HG02938 (cell line): ENCODE measurements at regions not wholly inside any gene's neighbourhood (a gene's known extent, or its start where the extent isn't known, plus 50 kb on each side); places are given as distances from the start of the nearest gene placed in this dataset.
"Not testable (repeated sequence)": the region's sequence is repeated elsewhere in the genome, so short reads cannot be mapped to it uniquely, and the experiment has no call there.

Experiments
- ATAC-seq: cut with Tn5 transposase; IDR thresholded peaks from one replicate; pipeline ENCODE4 v1.9.1; 2021; ENCODE audit warnings: mild to moderate bottlenecking, moderate library complexity; ENCODE audit not compliant: unreplicated experiment

DNA sequence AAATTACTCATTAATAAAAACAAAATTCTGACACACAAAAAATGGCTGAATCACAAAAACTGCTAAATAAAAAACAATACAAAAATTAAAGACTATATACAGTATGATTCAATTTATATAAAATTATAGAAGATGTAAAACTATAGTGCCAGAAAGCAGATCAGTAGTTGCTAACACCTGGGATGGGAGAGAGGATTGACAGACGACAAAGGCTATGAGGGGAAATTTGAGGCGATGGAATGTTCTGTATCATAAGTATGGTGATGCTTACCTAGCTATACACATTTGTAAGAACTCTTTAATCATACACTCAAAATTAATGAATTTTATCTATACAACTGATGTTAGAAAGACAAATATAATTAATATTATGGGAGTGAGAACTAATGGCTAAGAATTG, 247.9 kb upstream of the GJE1 start:
- ATAC-seq: no peak

DNA sequence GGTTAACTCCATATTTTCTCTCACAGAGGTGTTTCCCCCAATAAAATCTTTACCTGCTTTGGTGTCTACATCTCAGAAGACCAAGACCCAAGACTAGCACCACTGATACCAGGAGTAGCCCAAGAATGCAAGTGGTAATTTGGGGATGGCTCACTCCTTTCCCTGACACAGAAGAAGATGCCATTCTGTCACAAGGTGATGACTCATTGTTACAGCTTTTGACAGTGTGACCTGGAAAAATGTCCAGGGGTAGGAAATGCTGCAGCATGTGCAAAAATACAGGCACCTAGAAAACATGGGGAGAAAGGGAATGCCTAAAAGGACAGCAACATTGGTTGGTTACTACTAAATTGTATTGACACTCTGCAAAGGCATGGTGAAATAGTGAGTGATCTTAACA, 254.0 kb upstream of the GJE1 start:
- ATAC-seq: no peak

DNA sequence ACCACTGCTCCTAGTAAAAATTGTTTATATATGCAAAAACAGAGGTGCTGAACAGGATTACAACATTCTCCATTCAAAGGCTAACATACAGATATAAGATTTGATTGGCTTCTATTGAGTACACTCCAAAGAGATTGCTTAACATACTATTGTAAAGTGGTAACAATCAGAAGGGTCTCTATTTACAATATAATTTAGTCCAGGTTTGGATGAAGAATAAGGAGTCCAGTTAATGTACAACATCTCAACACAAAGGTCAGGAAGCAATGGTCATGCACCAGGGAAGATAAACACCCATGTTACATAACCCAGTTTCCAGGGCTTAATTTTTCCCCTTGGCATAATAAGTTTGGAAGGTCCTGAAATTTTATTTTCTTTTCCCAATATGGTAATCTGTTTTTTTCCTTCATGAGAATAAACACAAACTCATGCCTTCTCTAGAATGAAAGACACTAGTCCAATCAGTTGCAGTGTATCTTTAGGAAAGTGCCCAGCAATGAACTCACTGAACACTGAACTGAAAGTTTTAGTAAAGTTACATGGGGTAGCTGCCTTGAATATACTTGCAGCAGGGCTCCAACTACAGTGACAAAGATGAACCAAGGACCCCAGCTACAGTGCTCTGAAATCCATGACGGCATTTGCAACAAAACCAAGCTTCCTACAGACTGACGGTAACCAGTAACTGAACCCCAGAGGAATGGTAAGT, 255.3 kb upstream of the GJE1 start:
- no peak for ATAC-seq

GRCh38 chr6:141874930-141875602, 257.7 kb upstream of the GJE1 start:
- no peak for ATAC-seq

DNA sequence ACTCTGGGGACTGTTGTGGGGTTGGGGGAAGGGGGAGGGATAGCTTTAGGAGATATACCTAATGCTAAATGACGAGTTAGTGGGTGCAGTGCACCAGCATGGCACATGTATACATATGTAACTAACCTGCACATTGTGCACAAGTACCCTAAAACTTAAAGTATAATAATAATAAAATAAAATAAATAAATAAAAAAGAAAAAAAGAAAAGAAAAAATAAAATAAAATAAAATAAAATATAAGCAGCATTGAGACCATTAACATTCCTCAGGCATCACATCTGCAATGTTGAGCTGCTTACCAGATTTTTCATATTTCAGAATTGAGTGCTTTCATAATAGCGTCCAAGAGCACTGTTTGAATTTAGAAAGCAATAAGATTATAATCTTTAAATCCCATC, 263.2 kb upstream of the GJE1 start:
- ATAC-seq: not testable (repeated sequence)

DNA sequence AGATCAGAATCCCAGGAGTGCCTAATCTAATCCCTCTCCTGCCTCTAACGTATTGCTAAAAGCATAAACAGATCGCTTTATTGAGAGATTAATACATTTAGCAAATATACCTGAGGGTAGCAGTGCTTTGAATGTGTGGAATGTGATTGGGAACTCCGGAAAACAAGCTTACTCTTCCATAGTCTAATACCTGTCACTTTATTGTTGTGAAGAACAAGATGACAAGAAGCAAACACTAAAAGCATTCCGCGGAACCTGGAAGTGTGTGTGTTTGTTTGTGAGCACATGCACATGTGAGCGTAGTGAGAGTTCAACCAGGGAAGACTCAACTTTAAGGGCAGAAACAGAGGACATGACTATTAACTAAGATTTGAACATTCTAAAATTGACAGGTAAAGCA, 265.0 kb upstream of the GJE1 start:
- no peak for ATAC-seq

GRCh38 chr6:141866731-141867497, 265.8 kb upstream of the GJE1 start:
- ATAC-seq: no peak

- no peak for ATAC-seq
These were observed 281.7 kb upstream of the GJE1 start for GRCh38 chr6:141851063-141851462.

GRCh38 chr6:141848029-141848890, 284.5 kb upstream of the GJE1 start:
- no peak for ATAC-seq

DNA sequence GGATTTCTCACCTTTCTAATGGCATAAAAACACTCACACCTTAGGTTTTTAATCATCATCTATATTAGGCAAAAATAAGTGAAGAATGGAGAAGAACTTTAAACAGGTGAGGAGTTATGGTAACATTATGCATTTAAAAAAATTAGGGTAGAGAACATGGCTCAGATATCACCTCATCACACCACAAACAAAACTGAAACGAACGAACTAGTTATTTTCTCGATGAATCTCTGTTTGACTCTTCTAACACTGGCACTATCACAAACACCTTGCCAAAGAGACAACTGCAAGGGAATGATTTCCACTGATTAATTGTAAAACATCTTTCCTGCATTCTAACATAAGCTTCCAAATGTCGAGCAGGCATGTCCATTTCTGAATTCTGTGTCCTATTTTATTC, 286.1 kb upstream of the GJE1 start:
- ATAC-seq: no peak

- ATAC-seq: no peak
These were observed 289.4 kb upstream of the GJE1 start for GRCh38 chr6:141843178-141843834.

DNA sequence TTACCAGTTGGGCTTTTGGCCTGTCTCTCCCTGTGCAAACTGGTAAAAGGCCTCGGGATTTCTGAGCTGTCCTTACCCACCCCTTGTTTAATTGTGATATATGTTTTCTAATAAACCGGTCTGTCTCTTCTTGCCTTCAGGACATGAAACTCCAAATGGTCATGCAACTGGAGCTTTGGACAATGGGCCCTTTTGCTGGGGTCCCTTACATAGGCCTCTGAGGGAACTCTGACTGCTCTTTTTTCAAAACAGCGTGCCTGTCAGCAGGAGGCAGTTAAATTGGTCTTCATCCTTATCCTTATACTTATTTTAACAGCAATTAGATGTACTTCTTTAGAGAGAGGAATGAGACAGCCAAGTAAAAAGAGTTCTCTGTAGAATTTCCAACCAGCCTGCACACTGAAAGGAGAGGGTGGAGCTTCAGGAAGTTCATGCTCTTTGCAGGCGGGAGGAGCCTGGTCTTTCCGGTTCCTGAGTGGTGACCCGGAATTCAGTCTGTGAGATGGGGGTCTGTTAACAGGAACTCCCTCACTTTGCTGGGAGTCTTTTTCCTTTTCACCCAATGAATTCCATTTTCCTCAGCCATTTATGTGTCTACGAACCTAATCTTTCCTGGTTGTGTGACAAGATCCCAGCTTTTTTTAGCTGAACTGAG, 299.6 kb upstream of the GJE1 start:
- ATAC-seq: no peak

GRCh38 chr6:141830530-141830929, 302.2 kb upstream of the GJE1 start:
- ATAC-seq: no peak

DNA sequence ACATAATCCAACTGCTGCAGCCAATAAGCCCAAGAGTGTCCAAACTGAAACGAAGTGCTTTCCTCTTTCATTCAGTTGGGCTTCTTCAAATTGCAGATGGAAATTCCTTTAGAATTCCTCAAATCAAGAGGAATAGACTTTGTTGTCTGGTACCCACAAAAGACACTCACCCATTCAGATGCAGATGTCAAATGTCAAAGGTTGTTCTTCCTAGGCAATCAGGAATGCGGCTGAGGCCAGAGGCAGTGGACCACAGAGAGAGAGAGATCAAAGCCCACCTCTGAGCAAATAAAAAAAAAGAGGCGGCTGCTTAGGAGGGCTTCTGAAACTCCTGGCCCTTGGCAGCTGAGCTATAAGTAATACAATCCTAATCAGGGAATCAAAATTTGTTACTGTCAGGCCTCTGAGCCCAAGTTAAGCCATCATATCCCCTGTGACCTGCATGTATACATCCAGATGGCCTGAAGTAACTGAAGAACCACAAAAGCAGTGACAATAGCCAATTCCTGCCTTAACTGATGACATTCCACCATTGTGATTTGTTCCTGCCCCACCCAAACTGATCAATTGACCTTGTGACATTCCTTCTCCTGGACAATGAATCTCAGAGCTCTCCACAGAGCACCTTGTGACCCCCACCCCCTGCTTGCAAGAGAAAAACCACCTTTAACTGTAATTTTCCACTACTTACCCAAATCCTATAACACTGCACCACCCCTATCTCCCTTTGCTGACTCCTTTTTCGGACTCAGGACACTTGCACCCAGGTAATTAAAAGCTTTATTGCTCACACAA, 303.0 kb upstream of the GJE1 start:
- no peak for ATAC-seq

GRCh38 chr6:141824350-141824749, 308.4 kb upstream of the GJE1 start:
- ATAC-seq: no peak

DNA sequence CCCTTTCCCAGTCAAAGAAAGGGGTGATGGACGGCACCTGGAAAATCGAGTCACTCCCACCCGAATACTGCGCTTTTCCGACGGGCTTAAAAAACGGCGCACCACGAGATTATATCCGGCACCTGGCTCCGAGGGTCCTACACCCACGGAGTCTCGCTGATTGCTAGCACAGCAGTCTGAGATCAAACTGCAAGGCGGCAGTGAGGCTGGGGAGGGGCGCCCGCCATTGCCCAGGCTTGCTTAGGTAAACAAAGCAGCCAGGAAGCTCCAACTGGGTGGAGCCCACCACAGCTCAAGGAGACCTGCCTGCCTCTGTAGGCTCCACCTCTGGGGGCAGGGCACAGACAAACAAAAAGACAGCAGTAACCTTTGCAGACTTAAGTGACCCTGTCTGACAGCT, 317.7 kb upstream of the GJE1 start:
- ATAC-seq: not testable (repeated sequence)

- ATAC-seq: no peak
These were observed 322.8 kb upstream of the GJE1 start for GRCh38 chr6:141809901-141810300.

DNA sequence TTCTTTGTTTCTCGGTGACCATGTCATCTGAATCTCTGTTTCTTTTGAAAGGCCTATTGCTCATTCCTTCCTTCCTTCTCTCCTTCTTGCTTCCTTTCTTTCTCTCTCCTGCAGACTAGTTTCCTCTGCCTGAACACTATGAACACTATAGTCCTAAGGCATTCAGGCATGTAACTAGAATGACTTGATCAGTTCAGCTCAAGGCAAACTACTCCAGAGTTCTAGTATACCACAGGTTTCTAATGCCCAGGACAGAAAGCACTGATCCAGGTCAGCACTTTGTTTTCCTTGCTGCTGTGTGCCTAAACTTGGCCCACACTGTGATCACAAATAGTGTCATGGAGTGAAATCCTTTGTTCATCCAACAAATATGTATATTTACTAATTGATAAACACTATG, 324.1 kb upstream of the GJE1 start:
- ATAC-seq: no peak

DNA sequence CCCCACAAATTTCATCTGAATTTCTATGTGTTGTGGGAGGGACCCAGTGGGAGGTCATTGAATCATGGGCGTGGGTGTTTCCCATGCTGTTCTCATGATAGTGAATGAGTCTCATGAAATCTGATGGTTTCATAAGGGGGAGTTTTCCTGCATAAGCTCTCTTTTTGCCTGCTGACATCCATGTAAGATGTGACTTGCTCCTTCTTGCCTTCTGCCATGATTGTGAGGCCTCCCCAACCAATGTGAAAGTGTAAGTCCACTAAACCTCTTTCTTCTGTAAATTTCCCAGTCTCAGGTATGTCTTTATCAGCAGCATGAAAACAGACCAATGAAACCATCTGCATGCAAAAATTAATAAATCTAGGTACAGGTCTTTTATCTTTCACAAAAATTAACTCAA, 331.8 kb upstream of the GJE1 start:
- not testable (repeated sequence) for ATAC-seq
